Activated CD4-positive, alpha-beta T cell treated with anti-CD3 and anti-CD28 coated beads, Interleukin-2, amount 10 ng/mL, durations not matched to agents 24 days and 14 days (primary cell): ENCODE measurements at regions not wholly inside any gene's neighbourhood (a gene's known extent, or its start where the extent isn't known, plus 50 kb on each side); places are given as distances from the start of the nearest gene placed in this dataset.

Experiments
- DNase-seq: peaks from one replicate; pipeline ENCODE4 v3.0.0; 2022
- H3K27ac Mint-ChIP-seq: one replicate; pipeline ENCODE4 v1.8.0; 2022; ENCODE audit warnings: mild to moderate bottlenecking, mixed read lengths
- H3K27me3 Mint-ChIP-seq: one replicate; pipeline ENCODE4 v1.8.0; 2022; ENCODE audit warnings: mixed read lengths
- H3K36me3 Mint-ChIP-seq: one replicate; pipeline ENCODE4 v1.8.0; 2022; ENCODE audit warnings: low read depth, mild to moderate bottlenecking, mixed read lengths
- H3K4me1 Mint-ChIP-seq: one replicate; pipeline ENCODE4 v1.8.0; 2021; ENCODE audit warnings: mixed read lengths
- H3K4me3 Mint-ChIP-seq: one replicate; pipeline ENCODE4 v1.8.0; 2022; ENCODE audit warnings: mild to moderate bottlenecking, moderate library complexity, mixed read lengths
- H3K9me3 Mint-ChIP-seq: one replicate; pipeline ENCODE4 v1.8.0; 2021; ENCODE audit warnings: mixed read lengths
- intact Hi-C: fragments of 100-400 bp; cut with micrococcal nuclease; formaldehyde crosslinking; loops from one replicate; pipeline ENCODE4 v1.15.1; 2023

GRCh38 chr5:87900419-87900818, 368.2 kb downstream of the TMEM161B start:
- Mint-ChIP-seq H3K4me1 (no peaks in the 10 kb centered on the region), H3K9me3 (no peaks in the 10 kb centered on the region), H3K27me3 (no peaks in the 10 kb centered on the region), H3K4me3 (no peak overlapping the region), H3K36me3 (no peaks in the 10 kb centered on the region), H3K27ac (no peak overlapping the region)
- no peak for DNase-seq
- intact Hi-C loops: no loop called here

DNA sequence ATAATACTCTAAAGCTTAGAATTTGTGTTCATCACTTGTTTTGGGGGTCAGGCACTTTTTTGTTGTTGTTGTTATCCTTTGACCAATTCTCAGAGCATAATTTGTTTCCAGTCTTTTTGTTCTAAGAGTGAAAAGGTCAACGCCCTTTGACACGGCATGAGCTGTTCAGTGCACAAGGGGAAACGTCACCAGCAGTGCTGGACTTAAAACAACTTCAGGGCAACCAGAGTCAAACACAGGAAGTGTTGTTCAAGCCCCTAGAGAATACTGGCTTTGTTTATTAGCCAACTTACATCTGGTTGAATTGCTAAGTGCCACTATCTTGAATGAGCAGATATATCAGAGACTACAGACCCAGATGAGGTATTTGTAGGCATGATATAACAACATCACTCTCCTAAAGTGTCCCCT, 368.9 kb downstream of the TMEM161B start:
- H3K27ac Mint-ChIP-seq: no peak overlapping the region
- DNase-seq: no peak
- no peaks in the 10 kb centered on the region for H3K27me3 Mint-ChIP-seq
- no peak overlapping the region for H3K4me3 Mint-ChIP-seq
- H3K4me1 Mint-ChIP-seq: no peaks in the 10 kb centered on the region
- intact Hi-C loops: no loop called here
- no peaks in the 10 kb centered on the region for H3K36me3 Mint-ChIP-seq
- no peaks in the 10 kb centered on the region for H3K9me3 Mint-ChIP-seq

DNA sequence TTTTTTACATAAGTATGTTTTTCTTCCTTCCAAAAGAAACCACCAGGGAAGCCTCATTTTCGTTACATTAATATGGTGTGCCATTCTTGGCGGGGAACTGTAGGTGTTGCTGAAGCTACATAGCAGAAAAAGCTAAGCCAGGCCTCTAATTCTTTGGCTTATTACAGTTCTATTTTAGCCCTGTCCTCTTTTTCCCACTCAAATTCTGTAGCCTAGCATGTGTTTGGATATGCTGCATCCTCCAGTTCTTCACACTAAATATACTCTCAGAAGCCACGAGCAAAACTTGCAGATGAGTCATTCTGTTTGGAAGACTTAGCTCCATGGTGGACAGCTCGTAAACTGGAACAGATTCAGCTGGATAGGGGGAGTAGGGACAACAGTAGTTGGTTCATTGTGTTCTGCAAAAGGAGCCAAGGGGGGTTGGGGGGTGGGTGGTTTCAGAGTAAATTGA, 369.4 kb downstream of the TMEM161B start:
- no peaks in the 10 kb centered on the region for H3K36me3 Mint-ChIP-seq

GRCh38 chr5:87898574-87898973, 370.1 kb downstream of the TMEM161B start:
- DNase-seq: no peak
- no peaks in the 10 kb centered on the region for H3K36me3 Mint-ChIP-seq
- H3K27ac Mint-ChIP-seq: no peak overlapping the region
- H3K9me3 Mint-ChIP-seq: no peaks in the 10 kb centered on the region
- H3K4me1 Mint-ChIP-seq: no peaks in the 10 kb centered on the region
- intact Hi-C loops: no loop called here
- no peaks in the 10 kb centered on the region for H3K27me3 Mint-ChIP-seq
- H3K4me3 Mint-ChIP-seq: no peak overlapping the region

More for the DNA sequence above, 369.4 kb downstream of the TMEM161B start:
- no peak overlapping the region for H3K27ac Mint-ChIP-seq
- DNase-seq: no peak
- H3K4me1 Mint-ChIP-seq: no peaks in the 10 kb centered on the region
- intact Hi-C loops: no loop called here
- no peak overlapping the region for H3K4me3 Mint-ChIP-seq
- no peaks in the 10 kb centered on the region for H3K27me3 Mint-ChIP-seq
- no peaks in the 10 kb centered on the region for H3K9me3 Mint-ChIP-seq

- no peaks in the 10 kb centered on the region for H3K4me1 Mint-ChIP-seq
- H3K27ac Mint-ChIP-seq: no peak overlapping the region
- H3K36me3 Mint-ChIP-seq: no peaks in the 10 kb centered on the region
- H3K27me3 Mint-ChIP-seq: no peaks in the 10 kb centered on the region
- intact Hi-C loops: no loop called here
- no peak overlapping the region for H3K4me3 Mint-ChIP-seq
- no peaks in the 10 kb centered on the region for H3K9me3 Mint-ChIP-seq
- DNase-seq: no peak
Measured at GRCh38 chr5:87888139-87888538, 380.5 kb downstream of the TMEM161B start.

DNA sequence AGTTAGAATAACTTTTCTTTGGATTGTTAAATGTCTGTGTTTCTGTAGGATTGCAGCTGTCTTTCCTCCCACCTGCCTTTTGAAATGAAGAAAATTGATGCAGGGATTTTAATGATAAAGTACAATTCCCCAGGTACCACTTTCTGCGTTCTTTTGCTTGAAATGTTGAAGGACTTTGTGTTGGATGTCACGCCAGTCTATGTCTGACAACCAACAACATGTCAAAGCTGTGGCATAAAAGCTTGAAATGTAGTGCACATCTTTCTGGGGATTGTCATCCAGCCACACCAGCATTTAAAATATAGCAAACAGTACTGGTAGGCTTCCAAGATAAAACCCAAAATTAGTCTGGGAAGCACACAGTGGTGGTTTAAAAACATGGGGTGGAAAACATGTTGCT, 381.4 kb downstream of the TMEM161B start:
- intact Hi-C loops: no loop called here

GRCh38 chr5:87886164-87886563, 382.5 kb downstream of the TMEM161B start:
- H3K4me3 Mint-ChIP-seq: no peak overlapping the region
- intact Hi-C loops: no loop called here
- no peaks in the 10 kb centered on the region for H3K9me3 Mint-ChIP-seq
- no peak overlapping the region for H3K27ac Mint-ChIP-seq
- H3K36me3 Mint-ChIP-seq: no peaks in the 10 kb centered on the region
- no peaks in the 10 kb centered on the region for H3K27me3 Mint-ChIP-seq
- no peaks in the 10 kb centered on the region for H3K4me1 Mint-ChIP-seq
- DNase-seq: no peak

More for the DNA sequence above, 381.4 kb downstream of the TMEM161B start:
- H3K4me1 Mint-ChIP-seq: no peaks in the 10 kb centered on the region
- H3K36me3 Mint-ChIP-seq: no peaks in the 10 kb centered on the region
- H3K9me3 Mint-ChIP-seq: no peaks in the 10 kb centered on the region
- DNase-seq: no peak
- H3K27me3 Mint-ChIP-seq: no peaks in the 10 kb centered on the region
- H3K27ac Mint-ChIP-seq: no peak overlapping the region
- no peak overlapping the region for H3K4me3 Mint-ChIP-seq

GRCh38 chr5:87885758-87886157, 382.9 kb downstream of the TMEM161B start:
- H3K4me1 Mint-ChIP-seq: no peaks in the 10 kb centered on the region
- no peaks in the 10 kb centered on the region for H3K27me3 Mint-ChIP-seq
- DNase-seq: no peak
- H3K4me3 Mint-ChIP-seq: no peak overlapping the region
- intact Hi-C loops: no loop called here
- H3K36me3 Mint-ChIP-seq: no peaks in the 10 kb centered on the region
- H3K9me3 Mint-ChIP-seq: no peaks in the 10 kb centered on the region
- H3K27ac Mint-ChIP-seq: no peak overlapping the region

DNA sequence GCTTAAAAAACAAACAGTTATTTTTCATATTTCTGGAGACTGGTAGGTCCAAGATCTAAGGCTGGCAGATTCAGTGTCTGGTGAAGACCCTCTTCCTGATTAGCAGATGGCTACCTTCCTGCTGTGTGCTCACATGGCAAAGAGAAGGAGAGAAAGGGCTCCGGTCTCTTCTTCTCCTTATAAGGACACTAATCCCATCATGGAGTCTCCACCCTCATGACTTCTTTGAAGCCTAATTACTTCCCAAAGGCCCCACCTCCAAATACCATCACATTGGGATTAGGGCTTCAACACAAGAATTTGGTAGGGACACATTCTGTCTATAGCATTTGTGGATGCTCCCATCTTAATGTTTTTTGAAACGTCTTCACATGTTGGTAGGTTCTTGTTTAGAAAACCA, 391.1 kb downstream of the TMEM161B start:
- intact Hi-C loops: no loop called here
- no peak for DNase-seq
- Mint-ChIP-seq H3K36me3 (no peaks in the 10 kb centered on the region), H3K9me3 (no peaks in the 10 kb centered on the region), H3K4me1 (no peaks in the 10 kb centered on the region), H3K27me3 (no peaks in the 10 kb centered on the region), H3K4me3 (no peak overlapping the region), H3K27ac (no peak overlapping the region)

DNA sequence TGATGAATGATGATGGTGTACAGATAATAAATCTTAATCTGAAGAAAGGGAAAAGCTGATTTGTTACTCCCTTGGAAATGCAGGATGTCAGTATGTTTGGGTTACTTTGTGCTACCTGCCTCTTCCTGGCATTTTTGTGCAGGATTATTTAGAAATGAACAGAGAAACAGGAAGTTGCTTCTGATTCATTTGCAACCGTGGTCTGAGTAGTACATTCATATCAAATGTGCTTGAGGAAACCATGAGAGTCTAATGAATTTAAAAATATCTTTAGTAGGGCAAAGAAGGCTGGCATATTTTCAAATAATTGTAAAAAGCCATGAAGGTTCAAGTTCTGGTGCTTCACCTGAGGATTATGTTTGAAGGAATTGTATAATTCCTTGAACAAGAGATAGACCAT, 391.6 kb downstream of the TMEM161B start:
- Mint-ChIP-seq H3K36me3 (no peaks in the 10 kb centered on the region), H3K27ac (no peak overlapping the region), H3K4me3 (no peak overlapping the region), H3K9me3 (no peaks in the 10 kb centered on the region), H3K4me1 (no peaks in the 10 kb centered on the region), H3K27me3 (no peaks in the 10 kb centered on the region)
- intact Hi-C loops: no loop called here
- DNase-seq: no peak

GRCh38 chr5:87876616-87877015, 392.0 kb downstream of the TMEM161B start:
- Mint-ChIP-seq H3K4me3 (no peak overlapping the region), H3K36me3 (no peaks in the 10 kb centered on the region), H3K4me1 (no peaks in the 10 kb centered on the region), H3K9me3 (no peaks in the 10 kb centered on the region), H3K27me3 (no peaks in the 10 kb centered on the region), H3K27ac (no peak overlapping the region)
- DNase-seq: no peak
- intact Hi-C loops: no loop called here

GRCh38 chr5:87872986-87873385, 395.7 kb downstream of the TMEM161B start:
- Mint-ChIP-seq H3K27me3 (no peaks in the 10 kb centered on the region), H3K4me3 (no peak overlapping the region), H3K9me3 (no peaks in the 10 kb centered on the region), H3K36me3 (no peaks in the 10 kb centered on the region), H3K4me1 (no peaks in the 10 kb centered on the region), H3K27ac (no peak overlapping the region)
- intact Hi-C loops: no loop called here
- DNase-seq: no peak

- intact Hi-C loops: no loop called here
- no peaks in the 10 kb centered on the region for H3K9me3 Mint-ChIP-seq
- no peaks in the 10 kb centered on the region for H3K27me3 Mint-ChIP-seq
- H3K36me3 Mint-ChIP-seq: no peaks in the 10 kb centered on the region
- H3K4me1 Mint-ChIP-seq: no peaks in the 10 kb centered on the region
- DNase-seq: no peak
- no peak overlapping the region for H3K27ac Mint-ChIP-seq
- H3K4me3 Mint-ChIP-seq: no peak overlapping the region
Measured at GRCh38 chr5:87868792-87869191, 399.9 kb downstream of the TMEM161B start.

- H3K27me3 Mint-ChIP-seq: no peaks in the 10 kb centered on the region
- H3K4me1 Mint-ChIP-seq: no peaks in the 10 kb centered on the region
- no peak overlapping the region for H3K4me3 Mint-ChIP-seq
- no peak for DNase-seq
- no peaks in the 10 kb centered on the region for H3K9me3 Mint-ChIP-seq
- H3K36me3 Mint-ChIP-seq: no peaks in the 10 kb centered on the region
- intact Hi-C loops: no loop called here
- H3K27ac Mint-ChIP-seq: no peak overlapping the region
Measured at GRCh38 chr5:87867281-87867680, 401.4 kb downstream of the TMEM161B start.

GRCh38 chr5:87853541-87853940, 415.1 kb downstream of the TMEM161B start:
- no peak overlapping the region for H3K27ac Mint-ChIP-seq
- H3K4me3 Mint-ChIP-seq: no peak overlapping the region
- H3K9me3 Mint-ChIP-seq: peaks cover 4% of the 10 kb centered on the region
- intact Hi-C loops: no loop called here
- H3K4me1 Mint-ChIP-seq: no peaks in the 10 kb centered on the region
- no peaks in the 10 kb centered on the region for H3K36me3 Mint-ChIP-seq
- no peaks in the 10 kb centered on the region for H3K27me3 Mint-ChIP-seq
- no peak for DNase-seq
